ENCODE measurements at regions not wholly inside any gene's neighbourhood (a gene's known extent, or its start where the extent isn't known, plus 50 kb on each side); places are given as distances from the start of the nearest gene placed in this dataset.
"Not testable (repeated sequence)": the region's sequence is repeated elsewhere in the genome, so short reads cannot be mapped to it uniquely, and the experiment has no call there.

GRCh38 chr6:113767985-113768384 is 89.2 kb upstream of the MARCKS start:
- no peak for ATAC-seq

GRCh38 chr6:113772961-113773360 is 84.2 kb upstream of the MARCKS start:
- ATAC-seq (no peak), DNase-seq (no peak)
- intact Hi-C loops (cut with DNase I, micrococcal nuclease) = no loop called here

More at GRCh38 chr6:113767985-113768384, 89.2 kb upstream of the MARCKS start:
- no peak for DNase-seq
- intact Hi-C loops (cut with DNase I, micrococcal nuclease) = no loop called here

- ATAC-seq = peak; percentile 79
- intact Hi-C loops (cut with DNase I, micrococcal nuclease) = no loop called here
- no peak for DNase-seq
These were observed 82.9 kb upstream of the MARCKS start for GRCh38 chr6:113774127-113774825.

- DNase-seq (no peak), ATAC-seq (no peak)
- intact Hi-C loops (cut with DNase I, micrococcal nuclease) = no loop called here
These were observed 80.1 kb upstream of the MARCKS start for GRCh38 chr6:113776998-113777397.

GRCh38 chr6:113777601-113778000 is 79.5 kb upstream of the MARCKS start:
- intact Hi-C loops (cut with DNase I, micrococcal nuclease) = no loop called here
- no peak for ATAC-seq
- no peak for DNase-seq

GRCh38 chr6:113779656-113780055 is 77.5 kb upstream of the MARCKS start:
- intact Hi-C loops (cut with DNase I, micrococcal nuclease) = no loop called here
- ATAC-seq (no peak), DNase-seq (no peak)

- ATAC-seq (no peak), DNase-seq (no peak)
- intact Hi-C loops (cut with DNase I, micrococcal nuclease) = no loop called here
These were observed 74.5 kb upstream of the MARCKS start for GRCh38 chr6:113782636-113783035.

- ATAC-seq (peak; percentile 99), DNase-seq (no peak)
- intact Hi-C loops (cut with DNase I, micrococcal nuclease) = no loop called here
These were observed 71.0 kb upstream of the MARCKS start for GRCh38 chr6:113786168-113786567.

- no peak for DNase-seq
- intact Hi-C loops (cut with DNase I, micrococcal nuclease) = no loop called here
- ATAC-seq = no peak
These were observed 68.6 kb upstream of the MARCKS start for GRCh38 chr6:113788586-113788985.

- DNase-seq = not testable (repeated sequence)
- peak; percentile 50 for ATAC-seq
These were observed 65.9 kb upstream of the MARCKS start for GRCh38 chr6:113791225-113791624.

GRCh38 chr6:113795371-113795770 is 61.8 kb upstream of the MARCKS start:
- ATAC-seq; intact Hi-C loops (cut with DNase I, micrococcal nuclease); DNase-seq: not testable (repeated sequence)

More at GRCh38 chr6:113791225-113791624, 65.9 kb upstream of the MARCKS start:
- intact Hi-C loops (cut with DNase I, micrococcal nuclease) = not testable (repeated sequence)

GRCh38 chr6:113796038-113796437 is 61.1 kb upstream of the MARCKS start:
- DNase-seq (no peak), ATAC-seq (peak; percentile 94)
- intact Hi-C loops (cut with DNase I, micrococcal nuclease) = no loop called here

GRCh38 chr6:113802779-113803178 is 54.4 kb upstream of the MARCKS start:
- intact Hi-C loops (cut with DNase I, micrococcal nuclease) = no loop called here
- DNase-seq (no peak), ATAC-seq (no peak)

- ATAC-seq (peak; percentile 17), DNase-seq (no peak)
- intact Hi-C loops (cut with DNase I, micrococcal nuclease) = no loop called here
These were observed 51.9 kb upstream of the MARCKS start for GRCh38 chr6:113805173-113805790.

GRCh38 chr6:113805811-113806495 is 51.2 kb upstream of the MARCKS start:
- intact Hi-C loops (cut with DNase I, micrococcal nuclease) = no loop called here
- DNase-seq (no peak), ATAC-seq (no peak)
